ENCODE measurements at regions not wholly inside any gene's neighbourhood (a gene's known extent, or its start where the extent isn't known, plus 50 kb on each side); places are given as distances from the start of the nearest gene placed in this dataset.

- Histone ChIP-seq H3K9ac (ENCODE audit: low read depth, low read length) (no peak overlapping the region), H3K27me3 (ENCODE audit: control insufficient read depth, insufficient read depth, low read length) (no peaks in the 10 kb centered on the region), H3K36me3 (ENCODE audit: control insufficient read depth, insufficient read depth, low read length) (no peaks in the 10 kb centered on the region), H3K9me3 (ENCODE audit: control insufficient read depth, insufficient read depth, low read length) (no peaks in the 10 kb centered on the region), H3K4me3 (ENCODE audit: low read depth, low read length) (no peak overlapping the region), H3K4me1 (ENCODE audit: control insufficient read depth, insufficient read depth, low read length) (no peaks in the 10 kb centered on the region)
Measured at GRCh38 chr11:91326751-91327150, 897.9 kb upstream of the FAT3 start.

GRCh38 chr11:91326280-91326679, 898.3 kb upstream of the FAT3 start:
- no peak overlapping the region for H3K4me3 ChIP-seq (ENCODE audit: low read depth, low read length)
- no peak overlapping the region for H3K9ac ChIP-seq (ENCODE audit: low read depth, low read length)
- no peaks in the 10 kb centered on the region for H3K27me3 ChIP-seq (ENCODE audit: control insufficient read depth, insufficient read depth, low read length)
- no peaks in the 10 kb centered on the region for H3K36me3 ChIP-seq (ENCODE audit: control insufficient read depth, insufficient read depth, low read length)
- no peaks in the 10 kb centered on the region for H3K4me1 ChIP-seq (ENCODE audit: control insufficient read depth, insufficient read depth, low read length)
- H3K9me3 ChIP-seq (ENCODE audit: control insufficient read depth, insufficient read depth, low read length): no peaks in the 10 kb centered on the region

- no peaks in the 10 kb centered on the region for H3K4me1 ChIP-seq (ENCODE audit: control insufficient read depth, insufficient read depth, low read length)
- H3K9ac ChIP-seq (ENCODE audit: low read depth, low read length): no peak overlapping the region
- H3K27me3 ChIP-seq (ENCODE audit: control insufficient read depth, insufficient read depth, low read length): no peaks in the 10 kb centered on the region
- no peaks in the 10 kb centered on the region for H3K36me3 ChIP-seq (ENCODE audit: control insufficient read depth, insufficient read depth, low read length)
- no peaks in the 10 kb centered on the region for H3K9me3 ChIP-seq (ENCODE audit: control insufficient read depth, insufficient read depth, low read length)
- H3K4me3 ChIP-seq (ENCODE audit: low read depth, low read length): no peak overlapping the region
Measured at GRCh38 chr11:91314521-91314920, 910.1 kb upstream of the FAT3 start.

GRCh38 chr11:91312541-91312940, 912.1 kb upstream of the FAT3 start:
- Histone ChIP-seq H3K9ac (ENCODE audit: low read depth, low read length) (no peak overlapping the region), H3K36me3 (ENCODE audit: control insufficient read depth, insufficient read depth, low read length) (no peaks in the 10 kb centered on the region), H3K4me1 (ENCODE audit: control insufficient read depth, insufficient read depth, low read length) (no peaks in the 10 kb centered on the region), H3K4me3 (ENCODE audit: low read depth, low read length) (no peak overlapping the region), H3K9me3 (ENCODE audit: control insufficient read depth, insufficient read depth, low read length) (no peaks in the 10 kb centered on the region), H3K27me3 (ENCODE audit: control insufficient read depth, insufficient read depth, low read length) (no peaks in the 10 kb centered on the region)

GRCh38 chr11:91310085-91310484, 914.5 kb upstream of the FAT3 start:
- Histone ChIP-seq H3K36me3 (ENCODE audit: control insufficient read depth, insufficient read depth, low read length) (no peaks in the 10 kb centered on the region), H3K4me3 (ENCODE audit: low read depth, low read length) (no peak overlapping the region), H3K4me1 (ENCODE audit: control insufficient read depth, insufficient read depth, low read length) (no peaks in the 10 kb centered on the region), H3K9me3 (ENCODE audit: control insufficient read depth, insufficient read depth, low read length) (no peaks in the 10 kb centered on the region), H3K27me3 (ENCODE audit: control insufficient read depth, insufficient read depth, low read length) (no peaks in the 10 kb centered on the region), H3K9ac (ENCODE audit: low read depth, low read length) (no peak overlapping the region)

- Histone ChIP-seq H3K9me3 (ENCODE audit: control insufficient read depth, insufficient read depth, low read length) (no peaks in the 10 kb centered on the region), H3K36me3 (ENCODE audit: control insufficient read depth, insufficient read depth, low read length) (no peaks in the 10 kb centered on the region), H3K27me3 (ENCODE audit: control insufficient read depth, insufficient read depth, low read length) (no peaks in the 10 kb centered on the region), H3K9ac (ENCODE audit: low read depth, low read length) (no peak overlapping the region), H3K4me3 (ENCODE audit: low read depth, low read length) (no peak overlapping the region), H3K4me1 (ENCODE audit: control insufficient read depth, insufficient read depth, low read length) (no peaks in the 10 kb centered on the region)
Measured at GRCh38 chr11:91308069-91308468, 916.5 kb upstream of the FAT3 start.

GRCh38 chr11:91305402-91305801, 919.2 kb upstream of the FAT3 start:
- H3K27me3 ChIP-seq (ENCODE audit: control insufficient read depth, insufficient read depth, low read length): no peaks in the 10 kb centered on the region
- no peaks in the 10 kb centered on the region for H3K4me1 ChIP-seq (ENCODE audit: control insufficient read depth, insufficient read depth, low read length)
- no peak overlapping the region for H3K4me3 ChIP-seq (ENCODE audit: low read depth, low read length)
- H3K9ac ChIP-seq (ENCODE audit: low read depth, low read length): no peak overlapping the region
- H3K9me3 ChIP-seq (ENCODE audit: control insufficient read depth, insufficient read depth, low read length): no peaks in the 10 kb centered on the region
- no peaks in the 10 kb centered on the region for H3K36me3 ChIP-seq (ENCODE audit: control insufficient read depth, insufficient read depth, low read length)

- no peaks in the 10 kb centered on the region for H3K27me3 ChIP-seq (ENCODE audit: control insufficient read depth, insufficient read depth, low read length)
- no peaks in the 10 kb centered on the region for H3K9me3 ChIP-seq (ENCODE audit: control insufficient read depth, insufficient read depth, low read length)
- no peaks in the 10 kb centered on the region for H3K36me3 ChIP-seq (ENCODE audit: control insufficient read depth, insufficient read depth, low read length)
- no peak overlapping the region for H3K4me3 ChIP-seq (ENCODE audit: low read depth, low read length)
- no peaks in the 10 kb centered on the region for H3K4me1 ChIP-seq (ENCODE audit: control insufficient read depth, insufficient read depth, low read length)
- no peak overlapping the region for H3K9ac ChIP-seq (ENCODE audit: low read depth, low read length)
Measured at GRCh38 chr11:91303749-91304148, 920.9 kb upstream of the FAT3 start.

- Histone ChIP-seq H3K9me3 (ENCODE audit: control insufficient read depth, insufficient read depth, low read length) (no peaks in the 10 kb centered on the region), H3K36me3 (ENCODE audit: control insufficient read depth, insufficient read depth, low read length) (no peaks in the 10 kb centered on the region), H3K4me1 (ENCODE audit: control insufficient read depth, insufficient read depth, low read length) (no peaks in the 10 kb centered on the region), H3K9ac (ENCODE audit: low read depth, low read length) (no peak overlapping the region), H3K4me3 (ENCODE audit: low read depth, low read length) (no peak overlapping the region), H3K27me3 (ENCODE audit: control insufficient read depth, insufficient read depth, low read length) (no peaks in the 10 kb centered on the region)
Measured at GRCh38 chr11:91299980-91300379, 924.6 kb upstream of the FAT3 start.

GRCh38 chr11:91296629-91297028, 928.0 kb upstream of the FAT3 start:
- Histone ChIP-seq H3K36me3 (ENCODE audit: control insufficient read depth, insufficient read depth, low read length) (no peaks in the 10 kb centered on the region), H3K4me1 (ENCODE audit: control insufficient read depth, insufficient read depth, low read length) (no peaks in the 10 kb centered on the region), H3K27me3 (ENCODE audit: control insufficient read depth, insufficient read depth, low read length) (no peaks in the 10 kb centered on the region), H3K9me3 (ENCODE audit: control insufficient read depth, insufficient read depth, low read length) (no peaks in the 10 kb centered on the region), H3K4me3 (ENCODE audit: low read depth, low read length) (no peak overlapping the region), H3K9ac (ENCODE audit: low read depth, low read length) (no peak overlapping the region)

GRCh38 chr11:91295591-91295990, 929.0 kb upstream of the FAT3 start:
- no peaks in the 10 kb centered on the region for H3K9me3 ChIP-seq (ENCODE audit: control insufficient read depth, insufficient read depth, low read length)

GRCh38 chr11:91293119-91293518, 931.5 kb upstream of the FAT3 start:
- Histone ChIP-seq H3K9me3 (ENCODE audit: control insufficient read depth, insufficient read depth, low read length) (no peaks in the 10 kb centered on the region), H3K4me3 (ENCODE audit: low read depth, low read length) (no peak overlapping the region), H3K27me3 (ENCODE audit: control insufficient read depth, insufficient read depth, low read length) (no peaks in the 10 kb centered on the region), H3K4me1 (ENCODE audit: control insufficient read depth, insufficient read depth, low read length) (no peaks in the 10 kb centered on the region), H3K36me3 (ENCODE audit: control insufficient read depth, insufficient read depth, low read length) (no peaks in the 10 kb centered on the region), H3K9ac (ENCODE audit: low read depth, low read length) (no peak overlapping the region)

More at GRCh38 chr11:91295591-91295990, 929.0 kb upstream of the FAT3 start:
- Histone ChIP-seq H3K36me3 (ENCODE audit: control insufficient read depth, insufficient read depth, low read length) (no peaks in the 10 kb centered on the region), H3K4me1 (ENCODE audit: control insufficient read depth, insufficient read depth, low read length) (no peaks in the 10 kb centered on the region), H3K27me3 (ENCODE audit: control insufficient read depth, insufficient read depth, low read length) (no peaks in the 10 kb centered on the region), H3K9ac (ENCODE audit: low read depth, low read length) (no peak overlapping the region), H3K4me3 (ENCODE audit: low read depth, low read length) (no peak overlapping the region)

GRCh38 chr11:91272089-91272488, 952.5 kb upstream of the FAT3 start:
- no peak overlapping the region for H3K4me3 ChIP-seq (ENCODE audit: low read depth, low read length)
- no peak overlapping the region for H3K9ac ChIP-seq (ENCODE audit: low read depth, low read length)
- no peaks in the 10 kb centered on the region for H3K27me3 ChIP-seq (ENCODE audit: control insufficient read depth, insufficient read depth, low read length)
- no peaks in the 10 kb centered on the region for H3K4me1 ChIP-seq (ENCODE audit: control insufficient read depth, insufficient read depth, low read length)
- no peaks in the 10 kb centered on the region for H3K36me3 ChIP-seq (ENCODE audit: control insufficient read depth, insufficient read depth, low read length)
- no peaks in the 10 kb centered on the region for H3K9me3 ChIP-seq (ENCODE audit: control insufficient read depth, insufficient read depth, low read length)
